ENCODE measurements at regions not wholly inside any gene's neighbourhood (a gene's known extent, or its start where the extent isn't known, plus 50 kb on each side); places are given as distances from the start of the nearest gene placed in this dataset.

- no peak for ATAC-seq
- Histone ChIP-seq H3K36me3 (no peaks in the 10 kb centered on the region), H3K27ac (no peak overlapping the region), H3K4me1 (no peaks in the 10 kb centered on the region), H3K27me3 (ENCODE audit: low read depth) (no peaks in the 10 kb centered on the region), H3K9me3 (no peaks in the 10 kb centered on the region), H3K4me3 (no peak overlapping the region)
- intact Hi-C loops (cut with DNase I), result no loop called here
- no peak for TF ChIP-seq CTCF (IDR thresholded peaks at IDR 0.05)
- DNase-seq, result no peak
Observed at GRCh38 chr16:55078153-55078552, 147.5 kb downstream of the IRX5 start.

GRCh38 chr16:55078699-55079410 is 148.2 kb downstream of the IRX5 start:
- intact Hi-C loops (cut with DNase I), result no loop called here
- Histone ChIP-seq H3K27me3 (ENCODE audit: low read depth) (no peaks in the 10 kb centered on the region), H3K4me3 (no peak overlapping the region), H3K4me1 (no peaks in the 10 kb centered on the region), H3K27ac (no peak overlapping the region), H3K9me3 (no peaks in the 10 kb centered on the region), H3K36me3 (no peaks in the 10 kb centered on the region)
- DNase-seq, result no peak
- TF ChIP-seq CTCF (IDR thresholded peaks at IDR 0.05), result no peak
- no peak for ATAC-seq

GRCh38 chr16:55081622-55082590 is 151.2 kb downstream of the IRX5 start:
- no peaks in the 10 kb centered on the region for H3K4me1 ChIP-seq
- no peak overlapping the region for H3K27ac ChIP-seq
- no peaks in the 10 kb centered on the region for H3K36me3 ChIP-seq
- TF ChIP-seq CTCF (IDR thresholded peaks at IDR 0.05), result no peak
- no peak overlapping the region for H3K4me3 ChIP-seq
- no peak for DNase-seq
- H3K27me3 ChIP-seq (ENCODE audit: low read depth), result no peaks in the 10 kb centered on the region
- intact Hi-C loops (cut with DNase I), result no loop called here
- ATAC-seq, result no peak
- H3K9me3 ChIP-seq, result no peaks in the 10 kb centered on the region

- H3K27ac ChIP-seq, result no peak overlapping the region
- no peaks in the 10 kb centered on the region for H3K9me3 ChIP-seq
- no peaks in the 10 kb centered on the region for H3K4me1 ChIP-seq
- H3K27me3 ChIP-seq (ENCODE audit: low read depth), result no peaks in the 10 kb centered on the region
- ATAC-seq, result no peak
- no peak overlapping the region for H3K4me3 ChIP-seq
- no peaks in the 10 kb centered on the region for H3K36me3 ChIP-seq
- no peak for TF ChIP-seq CTCF (IDR thresholded peaks at IDR 0.05)
- no peak for DNase-seq
- intact Hi-C loops (cut with DNase I), result no loop called here
Observed at GRCh38 chr16:55082591-55082976, 151.9 kb downstream of the IRX5 start.

GRCh38 chr16:55083052-55083451 is 152.4 kb downstream of the IRX5 start:
- Histone ChIP-seq H3K27ac (no peak overlapping the region), H3K27me3 (ENCODE audit: low read depth) (no peaks in the 10 kb centered on the region), H3K4me3 (no peak overlapping the region), H3K36me3 (no peaks in the 10 kb centered on the region), H3K9me3 (no peaks in the 10 kb centered on the region), H3K4me1 (no peaks in the 10 kb centered on the region)
- ATAC-seq (no peak), DNase-seq (no peak)
- intact Hi-C loops (cut with DNase I), result no loop called here
- TF ChIP-seq CTCF (IDR thresholded peaks at IDR 0.05), result no peak

All from lower lobe of right lung (tissue), 2 donors.